ENCODE measurements at regions not wholly inside any gene's neighbourhood (a gene's known extent, or its start where the extent isn't known, plus 50 kb on each side); places are given as distances from the start of the nearest gene placed in this dataset.

- no peak for TF ChIP-seq CBX3 (IDR thresholded peaks at IDR 0.05; ENCODE audit: low read depth)
Measured at GRCh38 chr5:174413567-174414314, 310.6 kb upstream of the MSX2 start (continued).

- peaks cover 9 to 13% of the 10 kb centered on the region in 2 experiments; a peak in 3 of 4 replicates for H3K4me1 ChIP-seq (ENCODE audit: control insufficient read depth in 1 of 2, insufficient read depth in 2 of 2, low read length in 2 of 2)
- BruUV-seq (replicated peaks), result no TSS peak
- DNase-seq (ENCODE audit: low read depth, low spot score), result no peak
- POLR2A ChIA-PET, result no interaction called here
- H3K36me3 ChIP-seq (ENCODE audit: control insufficient read depth in 1 of 2, insufficient read depth in 2 of 2, low read length in 2 of 2), result no peaks in the 10 kb centered on the region
- H3K27ac ChIP-seq (ENCODE audit: low read depth, low read length), result no peak overlapping the region
- no peaks in the 10 kb centered on the region for H3K9me3 ChIP-seq (ENCODE audit: control insufficient read depth in 1 of 2, insufficient read depth in 1 of 2, low read depth in 1 of 2, low read length in 2 of 2)
- no peak overlapping the region for H3K4me3 ChIP-seq (replicated peaks in 1 of 2; ENCODE audit: low read depth in 1 of 2, low read length in 2 of 2)
- TF ChIP-seq EGR1 (IDR thresholded peaks at IDR 0.05; ENCODE audit: low read depth), result no peak
- TF ChIP-seq SRF (IDR thresholded peaks at IDR 0.05; ENCODE audit: low read depth), result no peak
- TF ChIP-seq ATF3 (IDR thresholded peaks at IDR 0.05), result no peak
- TF ChIP-seq YY1 (IDR thresholded peaks at IDR 0.05; ENCODE audit: extremely low read depth, insufficient replicate concordance, low read depth, low read length), result no peak
- no peak for TF ChIP-seq ZNF274 (IDR thresholded peaks at IDR 0.05; ENCODE audit: low read depth, low read length)
- no peak for TF ChIP-seq CBX3 (IDR thresholded peaks at IDR 0.05; ENCODE audit: low read depth)
- no peak for TF ChIP-seq POLR2A (IDR thresholded peaks at IDR 0.05; ENCODE audit: borderline replicate concordance, extremely low read depth, insufficient read depth, insufficient read length)
- TF ChIP-seq FOSL1 (IDR thresholded peaks at IDR 0.05; ENCODE audit: low read depth), result no peak
- no peak for TF ChIP-seq ZBTB33 (IDR thresholded peaks at IDR 0.05; ENCODE audit: extremely low read depth, insufficient replicate concordance, low read length)
- TF ChIP-seq JUND (IDR thresholded peaks at IDR 0.05), result no peak
- TF ChIP-seq SP1 (IDR thresholded peaks at IDR 0.05; ENCODE audit: low read depth), result no peak
- TF ChIP-seq EZH2phosphoT487 (IDR thresholded peaks at IDR 0.05; ENCODE audit: borderline replicate concordance), result no peak
- no peak for TF ChIP-seq POLR2AphosphoS5 (IDR thresholded peaks at IDR 0.05; ENCODE audit: low read depth, low read length)
- CTCF ChIA-PET, result no interaction called here
- H3K79me2 ChIP-seq (ENCODE audit: insufficient read depth, low read length), result no peaks in the 10 kb centered on the region
- peaks cover 3% of the 10 kb centered on the region; the same call in 1 of the 2 replicates for H3K27me3 ChIP-seq (ENCODE audit: insufficient read depth, low read length)
- H3K9me2 ChIP-seq (ENCODE audit: insufficient read depth), result no peaks in the 10 kb centered on the region
- H2AFZ ChIP-seq (ENCODE audit: low read depth, low read length, poor library complexity, severe bottlenecking), result no peak overlapping the region
- intact Hi-C loops (cut with micrococcal nuclease), result loop anchor here (10.0 kb wide), 1 partner anchor 520 kb away; no protein-coding TSS in a partner anchor
- no peak overlapping the region for H3K4me2 ChIP-seq (ENCODE audit: low read length)
- H3K9ac ChIP-seq (ENCODE audit: low read length), result no peak overlapping the region
- no peak for ATAC-seq
- H4K20me1 ChIP-seq (ENCODE audit: insufficient read depth), result no peaks in the 10 kb centered on the region
- RAD21 ChIA-PET (ENCODE audit: low non-redundant PET in 1 of 2, low total read pairs in 2 of 2, uncharacterized antibody in 2 of 2, unreplicated experiment in 2 of 2), result no interaction called here
Measured at GRCh38 chr5:174414315-174414710, 310.1 kb upstream of the MSX2 start.

Data from HCT116 (cell line).